ENCODE measurements at regions not wholly inside any gene's neighbourhood (a gene's known extent, or its start where the extent isn't known, plus 50 kb on each side); places are given as distances from the start of the nearest gene placed in this dataset.
A peak's percentile ranks its signal among the peaks of the same experiment; 100 is the strongest.

GRCh38 chr4:149296503-149296902 lies 519.1 kb downstream of the IQCM start:
- intact Hi-C loops (cut with DNase I) = no loop called here
- H3K27me3 ChIP-seq = no peaks in the 10 kb centered on the region
- no peak for TF ChIP-seq CTCF (IDR thresholded peaks at IDR 0.05)
- DNase-seq (no peak), FAIRE-seq (no peak), ATAC-seq (no peak)
- WGBS, 2 donors = 69 to 84% methylated on average over 1 of the region's 1 CpG
- no peak overlapping the region for H3K27ac ChIP-seq
- no peaks in the 10 kb centered on the region for H3K36me3 ChIP-seq
- no peaks in the 10 kb centered on the region for H3K4me1 ChIP-seq
- H3K9me3 ChIP-seq = no peaks in the 10 kb centered on the region
- no peak overlapping the region for H3K4me3 ChIP-seq

GRCh38 chr4:149296084-149296483 lies 519.6 kb downstream of the IQCM start:
- intact Hi-C loops (cut with DNase I) = no loop called here

GRCh38 chr4:149294601-149295000 lies 521.0 kb downstream of the IQCM start:
- Histone ChIP-seq H3K27ac (no peak overlapping the region), H3K27me3 (no peaks in the 10 kb centered on the region), H3K4me3 (no peak overlapping the region), H3K4me1 (no peaks in the 10 kb centered on the region), H3K9me3 (no peaks in the 10 kb centered on the region), H3K36me3 (no peaks in the 10 kb centered on the region)
- WGBS, 2 donors = 42 to 43% methylated on average over 1 of the region's 1 CpG
- no peak for ATAC-seq
- no peak for FAIRE-seq
- intact Hi-C loops (cut with DNase I) = no loop called here
- no peak for DNase-seq
- TF ChIP-seq CTCF (IDR thresholded peaks at IDR 0.05) = no peak

More at GRCh38 chr4:149296084-149296483, 519.6 kb downstream of the IQCM start:
- FAIRE-seq (no peak), ATAC-seq (no peak), DNase-seq (no peak)
- no peak overlapping the region for H3K4me3 ChIP-seq
- H3K9me3 ChIP-seq = no peaks in the 10 kb centered on the region
- no peaks in the 10 kb centered on the region for H3K36me3 ChIP-seq
- 34 to 38% methylated on average over 1 of the region's 1 CpG for WGBS, 2 donors
- H3K4me1 ChIP-seq = no peaks in the 10 kb centered on the region
- no peaks in the 10 kb centered on the region for H3K27me3 ChIP-seq
- TF ChIP-seq CTCF (IDR thresholded peaks at IDR 0.05) = no peak
- no peak overlapping the region for H3K27ac ChIP-seq

- Histone ChIP-seq H3K4me1 (no peaks in the 10 kb centered on the region), H3K36me3 (no peaks in the 10 kb centered on the region), H3K4me3 (no peak overlapping the region), H3K27me3 (no peaks in the 10 kb centered on the region), H3K9me3 (no peaks in the 10 kb centered on the region), H3K27ac (no peak overlapping the region)
- WGBS, 2 donors = 81 to 88% methylated on average over 1 of the region's 1 CpG
- DNase-seq (no peak), ATAC-seq (no peak), FAIRE-seq (no peak)
- no peak for TF ChIP-seq CTCF (IDR thresholded peaks at IDR 0.05)
- intact Hi-C loops (cut with DNase I) = no loop called here
Observed at GRCh38 chr4:149293046-149293649, 522.5 kb downstream of the IQCM start.

- peak; percentile 13 for FAIRE-seq
- 69 to 79% methylated on average over 1 of the region's 1 CpG for WGBS, 2 donors
- ATAC-seq = no peak
Observed at GRCh38 chr4:149292425-149293007, 523.1 kb downstream of the IQCM start.

More at GRCh38 chr4:149292425-149293007, 523.1 kb downstream of the IQCM start:
- no peak for TF ChIP-seq CTCF (IDR thresholded peaks at IDR 0.05)
- Histone ChIP-seq H3K4me3 (no peak overlapping the region), H3K27me3 (no peaks in the 10 kb centered on the region), H3K4me1 (no peaks in the 10 kb centered on the region), H3K27ac (no peak overlapping the region), H3K9me3 (no peaks in the 10 kb centered on the region), H3K36me3 (no peaks in the 10 kb centered on the region)
- DNase-seq = no peak
- intact Hi-C loops (cut with DNase I) = no loop called here
